ENCODE measurements at regions not wholly inside any gene's neighbourhood (a gene's known extent, or its start where the extent isn't known, plus 50 kb on each side); places are given as distances from the start of the nearest gene placed in this dataset.

- TF ChIP-seq CTCF (IDR thresholded peaks at IDR 0.05) (no peak), EZH2 (IDR thresholded peaks at IDR 0.05) (no peak), EZH2phosphoT487 (IDR thresholded peaks at IDR 0.05) (no peak)
Measured at GRCh38 chr15:35886765-35887164, 340.8 kb upstream of the DPH6 start.

Measured in neural progenitor cell (in vitro differentiated cells).